Effector memory CD8-positive, alpha-beta T cell (primary cell): ENCODE measurements at regions not wholly inside any gene's neighbourhood (a gene's known extent, or its start where the extent isn't known, plus 50 kb on each side); places are given as distances from the start of the nearest gene placed in this dataset.

Experiments used
- ATAC-seq: fragments of 150-1000 bp; cut with Tn5 transposase; replicated peaks from 2 replicates; pipeline ENCODE4 v1.10.0; 2021; ENCODE audit warnings: mild to moderate bottlenecking, moderate library complexity
- DNase-seq, 3 experiments: peaks; one replicate each; pipeline ENCODE4 v3.0.0; 2021
- H3K27ac Mint-ChIP-seq, 2 donors: one replicate each; pipeline ENCODE4 v1.8.0; 2022; ENCODE audit warnings: mild to moderate bottlenecking in 2 of 2, mixed read lengths in 2 of 2, moderate library complexity in 2 of 2
- H3K27me3 Mint-ChIP-seq, 2 donors: one replicate each; pipeline ENCODE4 v1.8.0; 2022; ENCODE audit warnings: mixed read lengths in 2 of 2
- H3K36me3 Mint-ChIP-seq: one replicate; pipeline ENCODE4 v1.8.0; 2022; ENCODE audit warnings: mild to moderate bottlenecking, moderate library complexity, mixed read lengths; ENCODE audit not compliant: insufficient read depth
- H3K4me1 Mint-ChIP-seq, 2 donors: one replicate each; pipeline ENCODE4 v1.8.0; 2022; ENCODE audit warnings: low read depth in 2 of 2, mixed read lengths in 2 of 2
- H3K4me3 Mint-ChIP-seq, 2 donors: one replicate each; pipeline ENCODE4 v1.8.0; 2022; ENCODE audit warnings: mild to moderate bottlenecking in 2 of 2, mixed read lengths in 2 of 2, moderate library complexity in 2 of 2
- H3K9me3 Mint-ChIP-seq, 2 donors: one replicate each; pipeline ENCODE4 v1.8.0; 2022; ENCODE audit warnings: mixed read lengths in 2 of 2

DNA sequence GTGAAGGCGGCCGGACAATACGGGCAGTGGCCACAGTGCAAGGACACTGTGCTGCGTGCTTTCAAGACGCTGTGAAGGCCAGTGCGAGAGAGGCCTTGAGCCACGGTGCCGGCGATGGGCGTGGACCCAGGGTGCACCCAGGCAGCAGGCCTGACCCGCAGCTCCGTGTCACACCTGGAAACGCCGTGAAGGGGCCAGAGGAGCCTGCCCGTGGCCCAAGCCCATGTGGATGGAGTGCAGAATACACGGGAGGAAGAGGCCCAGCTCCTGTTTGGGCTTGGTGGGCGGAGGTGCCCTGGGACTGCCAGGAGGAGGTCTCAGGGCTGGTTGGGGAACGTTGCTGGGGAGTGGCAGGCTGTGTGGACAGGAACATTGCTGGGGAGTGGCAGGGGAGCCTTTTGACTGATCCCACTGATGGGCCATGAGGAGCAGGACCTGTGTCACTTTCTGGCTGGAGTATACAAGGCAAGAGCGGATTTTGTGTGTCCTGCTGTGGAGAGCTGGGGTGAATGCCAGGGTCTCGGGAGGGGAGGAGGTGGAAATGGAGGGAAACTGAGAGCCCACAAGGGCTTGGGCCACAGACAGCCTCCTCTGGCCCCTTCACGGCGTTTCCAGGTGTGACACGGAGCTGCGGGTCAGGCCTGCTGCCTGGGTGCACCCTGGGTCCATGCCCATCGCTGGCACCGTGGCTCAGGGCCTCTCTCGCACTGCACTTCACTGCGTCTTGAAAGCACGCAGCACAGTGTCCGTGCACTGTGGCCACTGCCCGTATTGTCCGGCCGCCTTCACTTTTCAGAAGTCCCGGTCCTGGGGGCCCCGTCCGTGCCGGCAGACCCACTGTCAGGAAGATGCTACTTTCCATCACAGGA, 925.4 kb downstream of the BRD1 start:
- Mint-ChIP-seq H3K27ac (no peak overlapping the region), H3K4me3 (no peak overlapping the region), H3K27me3 (peaks cover 7 to 35% of the 10 kb centered on the region in 2 donors), H3K36me3 (no peaks in the 10 kb centered on the region), H3K9me3 (no peaks in the 10 kb centered on the region), H3K4me1 (peaks cover 0 to 2% of the 10 kb centered on the region in 2 donors)
- DNase-seq (no peak), ATAC-seq (no peak)

DNA sequence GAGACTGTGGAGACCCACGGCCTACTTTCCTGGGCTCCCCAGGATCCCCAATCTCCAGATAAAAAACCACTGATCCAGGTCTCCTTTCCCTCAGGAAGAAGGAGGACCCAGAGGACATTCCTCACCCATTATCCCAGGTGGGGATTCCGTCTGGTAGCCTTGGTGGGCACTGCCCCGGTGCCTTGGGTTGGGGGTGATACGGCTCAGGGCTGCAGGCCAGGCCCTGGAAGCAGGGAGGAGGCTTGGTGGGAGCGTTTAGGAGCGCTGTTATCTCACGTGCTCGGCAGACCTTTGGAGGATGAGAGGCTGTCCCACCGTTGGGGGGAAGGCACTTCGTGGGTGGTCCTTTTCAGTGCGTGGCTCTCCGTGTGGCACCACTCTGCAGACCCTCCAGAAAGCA, 926.3 kb downstream of the BRD1 start:
- H3K9me3 Mint-ChIP-seq: no peaks in the 10 kb centered on the region
- H3K27ac Mint-ChIP-seq: no peak overlapping the region
- H3K36me3 Mint-ChIP-seq: no peaks in the 10 kb centered on the region
- H3K27me3 Mint-ChIP-seq: peaks cover 0 to 26% of the 10 kb centered on the region in 2 donors
- peaks cover 0 to 2% of the 10 kb centered on the region in 2 donors for H3K4me1 Mint-ChIP-seq
- no peak for DNase-seq
- H3K4me3 Mint-ChIP-seq: no peak overlapping the region
- no peak for ATAC-seq

DNA sequence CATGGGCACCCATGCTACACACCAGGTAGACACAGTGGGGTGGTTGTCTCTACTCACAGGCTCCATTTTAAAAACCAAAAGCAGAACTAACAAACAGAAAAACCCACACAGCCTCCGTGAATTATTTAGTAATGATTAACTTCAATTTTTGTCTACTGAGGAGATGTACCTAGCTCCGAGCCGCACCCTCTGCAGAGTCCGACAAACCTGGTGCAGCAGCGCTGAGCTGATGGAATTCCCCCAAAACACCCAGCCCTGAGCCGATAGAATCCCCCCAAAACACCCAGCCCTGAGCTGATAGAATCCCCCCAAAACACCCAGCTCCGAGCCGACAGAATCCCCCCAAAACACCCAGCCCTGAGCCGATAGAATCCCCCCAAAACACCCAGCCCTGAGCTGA, 927.0 kb downstream of the BRD1 start:
- DNase-seq (no peak), ATAC-seq (no peak)
- no peak overlapping the region for H3K4me3 Mint-ChIP-seq
- H3K27ac Mint-ChIP-seq: no peak overlapping the region
- H3K4me1 Mint-ChIP-seq: peaks cover 0 to 2% of the 10 kb centered on the region in 2 donors
- H3K36me3 Mint-ChIP-seq: no peaks in the 10 kb centered on the region
- no peaks in the 10 kb centered on the region for H3K9me3 Mint-ChIP-seq
- H3K27me3 Mint-ChIP-seq: peaks cover 0 to 21% of the 10 kb centered on the region in 2 donors

DNA sequence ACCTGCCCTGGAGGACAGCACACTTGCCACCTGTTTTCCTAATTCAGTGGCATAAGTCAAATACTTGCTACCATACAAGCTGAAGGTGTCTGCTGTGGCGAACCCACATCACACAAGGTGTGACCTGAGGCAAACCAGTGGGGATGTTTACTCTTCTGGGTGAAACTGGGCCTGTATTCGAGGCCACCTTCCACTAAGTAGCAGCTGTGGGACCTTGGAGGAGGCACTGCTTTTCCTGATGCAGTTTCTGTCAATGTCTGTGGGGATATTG, 927.4 kb downstream of the BRD1 start:
- no peaks in the 10 kb centered on the region for H3K9me3 Mint-ChIP-seq
- no peak overlapping the region for H3K27ac Mint-ChIP-seq
- no peaks in the 10 kb centered on the region for H3K36me3 Mint-ChIP-seq
- peaks cover 0 to 21% of the 10 kb centered on the region in 2 donors for H3K27me3 Mint-ChIP-seq
- H3K4me1 Mint-ChIP-seq: peaks cover 0 to 2% of the 10 kb centered on the region in 2 donors
- DNase-seq (no peak), ATAC-seq (no peak)
- no peak overlapping the region for H3K4me3 Mint-ChIP-seq

DNA sequence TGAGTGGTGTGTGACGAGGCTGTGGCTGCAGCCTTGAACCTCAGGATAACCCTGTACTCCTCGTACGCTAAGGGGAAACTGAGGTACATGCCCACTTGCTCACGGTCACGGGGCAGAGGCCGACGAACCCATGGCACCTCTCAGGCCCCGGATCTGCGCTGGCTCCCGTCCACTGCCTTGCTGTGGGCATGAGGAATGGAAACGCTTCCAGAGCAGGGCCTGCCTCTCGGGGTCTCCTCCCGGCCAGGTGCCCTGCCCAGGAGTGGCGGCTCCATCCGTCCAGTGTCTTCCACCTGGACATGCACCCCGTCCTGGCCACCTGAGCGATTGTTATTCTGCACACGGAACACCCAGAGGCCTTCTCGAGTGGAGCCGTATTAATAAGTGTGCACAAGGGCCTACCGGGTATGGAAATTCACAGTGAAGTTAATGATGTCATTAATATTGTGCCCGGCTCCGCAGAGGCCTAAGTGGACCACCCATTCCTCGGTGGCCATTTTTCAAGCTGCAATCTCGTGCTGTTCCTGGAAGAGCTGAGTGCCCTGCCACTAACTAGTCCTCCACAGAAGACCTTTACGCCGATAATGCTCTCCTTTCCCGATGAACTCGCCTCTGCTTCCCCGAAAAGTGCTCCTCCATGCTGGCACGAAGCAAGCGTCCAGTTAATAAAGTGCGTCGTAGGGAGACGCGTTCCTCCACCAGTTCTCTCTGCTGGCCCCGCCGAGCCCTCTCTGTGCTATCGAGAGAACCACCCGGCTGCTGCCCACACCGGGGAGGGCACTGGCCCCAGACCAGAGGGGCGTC, 927.9 kb downstream of the BRD1 start:
- Mint-ChIP-seq H3K4me3 (no peak overlapping the region), H3K4me1 (peaks cover 0 to 2% of the 10 kb centered on the region in 2 donors), H3K36me3 (no peaks in the 10 kb centered on the region), H3K27me3 (peaks cover 0 to 21% of the 10 kb centered on the region in 2 donors), H3K27ac (no peak overlapping the region), H3K9me3 (no peaks in the 10 kb centered on the region)
- ATAC-seq (no peak), DNase-seq (no peak)

DNA sequence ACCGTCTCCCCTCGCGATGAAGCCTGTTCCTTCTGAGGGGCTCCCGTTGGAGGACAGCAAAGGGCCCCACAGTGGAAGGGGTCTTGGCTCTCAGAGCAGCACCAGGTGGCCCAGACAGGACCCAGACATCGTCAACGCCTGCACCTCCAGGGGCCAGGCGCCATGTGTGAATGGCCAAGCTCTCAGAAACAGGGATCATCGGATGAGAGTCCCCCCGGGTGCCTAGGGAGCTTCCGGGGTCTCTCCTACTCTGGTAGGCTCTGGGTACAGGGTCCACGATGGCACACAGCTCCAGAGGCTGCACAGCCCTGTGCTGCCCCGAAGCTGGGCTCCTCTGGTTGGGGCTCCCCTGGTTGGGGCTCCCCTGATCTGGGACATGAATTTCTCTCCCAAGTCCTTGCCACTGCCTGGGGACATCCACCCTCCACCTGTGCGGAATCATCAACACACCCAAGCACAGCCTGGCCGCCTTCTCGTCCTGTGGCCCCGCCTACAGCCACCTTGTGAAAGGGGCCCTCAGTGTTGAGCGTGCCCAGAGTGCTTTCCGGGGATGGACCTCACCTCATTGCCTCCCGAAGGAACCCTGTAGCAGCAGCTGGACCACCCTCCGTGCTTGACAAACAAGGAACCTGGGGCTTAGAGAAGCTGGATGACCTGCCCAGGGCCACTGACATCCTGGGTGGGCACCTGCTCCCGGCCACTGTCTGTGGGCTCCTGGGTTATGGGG, 929.0 kb downstream of the BRD1 start:
- no peaks in the 10 kb centered on the region for H3K9me3 Mint-ChIP-seq
- H3K4me1 Mint-ChIP-seq: peaks cover 0 to 2% of the 10 kb centered on the region in 2 donors
- no peaks in the 10 kb centered on the region for H3K36me3 Mint-ChIP-seq
- no peak overlapping the region for H3K4me3 Mint-ChIP-seq
- no peak overlapping the region for H3K27ac Mint-ChIP-seq
- DNase-seq (no peak), ATAC-seq (no peak)
- H3K27me3 Mint-ChIP-seq: peaks cover 0 to 25% of the 10 kb centered on the region in 2 donors

DNA sequence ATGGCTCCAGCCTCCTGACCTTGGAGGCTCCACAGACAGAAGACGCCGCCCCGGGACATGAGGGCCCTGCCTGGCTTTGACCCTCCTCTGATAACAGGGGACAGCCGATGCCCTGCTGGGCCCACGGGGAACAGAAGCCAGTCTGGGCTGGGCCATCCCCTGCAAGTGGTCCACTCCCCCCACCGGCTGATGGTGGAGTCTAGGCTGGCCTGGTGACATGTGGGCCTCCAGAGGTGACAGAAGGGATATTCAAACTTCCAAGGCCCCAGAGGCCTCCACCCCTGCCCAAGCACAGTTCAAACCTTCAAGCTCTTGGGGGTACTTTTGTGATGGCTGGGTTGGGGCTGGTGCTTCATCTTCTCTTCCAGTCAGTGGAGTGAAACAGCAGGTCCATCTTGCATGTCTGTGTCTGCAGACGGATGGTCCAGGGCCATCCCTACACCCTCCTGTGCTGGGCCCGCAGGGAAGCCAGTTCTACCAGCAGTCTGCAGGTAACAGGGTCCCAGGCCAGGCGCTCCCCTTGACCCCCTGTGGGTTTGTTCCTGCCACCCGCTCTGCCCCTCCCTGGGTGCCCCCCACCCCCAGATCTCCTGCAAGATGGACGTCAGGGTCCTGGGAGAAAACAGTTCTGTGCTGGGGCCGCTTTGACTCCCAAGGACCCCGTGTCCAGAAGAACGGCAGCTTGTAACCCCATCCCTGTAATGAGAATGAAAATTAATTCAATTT, 929.9 kb downstream of the BRD1 start:
- H3K4me1 Mint-ChIP-seq: no peaks in the 10 kb centered on the region
- ATAC-seq (no peak), DNase-seq (no peak)
- no peak overlapping the region for H3K4me3 Mint-ChIP-seq
- peaks cover 0 to 32% of the 10 kb centered on the region in 2 donors for H3K27me3 Mint-ChIP-seq
- H3K9me3 Mint-ChIP-seq: no peaks in the 10 kb centered on the region
- no peaks in the 10 kb centered on the region for H3K36me3 Mint-ChIP-seq
- no peak overlapping the region for H3K27ac Mint-ChIP-seq

DNA sequence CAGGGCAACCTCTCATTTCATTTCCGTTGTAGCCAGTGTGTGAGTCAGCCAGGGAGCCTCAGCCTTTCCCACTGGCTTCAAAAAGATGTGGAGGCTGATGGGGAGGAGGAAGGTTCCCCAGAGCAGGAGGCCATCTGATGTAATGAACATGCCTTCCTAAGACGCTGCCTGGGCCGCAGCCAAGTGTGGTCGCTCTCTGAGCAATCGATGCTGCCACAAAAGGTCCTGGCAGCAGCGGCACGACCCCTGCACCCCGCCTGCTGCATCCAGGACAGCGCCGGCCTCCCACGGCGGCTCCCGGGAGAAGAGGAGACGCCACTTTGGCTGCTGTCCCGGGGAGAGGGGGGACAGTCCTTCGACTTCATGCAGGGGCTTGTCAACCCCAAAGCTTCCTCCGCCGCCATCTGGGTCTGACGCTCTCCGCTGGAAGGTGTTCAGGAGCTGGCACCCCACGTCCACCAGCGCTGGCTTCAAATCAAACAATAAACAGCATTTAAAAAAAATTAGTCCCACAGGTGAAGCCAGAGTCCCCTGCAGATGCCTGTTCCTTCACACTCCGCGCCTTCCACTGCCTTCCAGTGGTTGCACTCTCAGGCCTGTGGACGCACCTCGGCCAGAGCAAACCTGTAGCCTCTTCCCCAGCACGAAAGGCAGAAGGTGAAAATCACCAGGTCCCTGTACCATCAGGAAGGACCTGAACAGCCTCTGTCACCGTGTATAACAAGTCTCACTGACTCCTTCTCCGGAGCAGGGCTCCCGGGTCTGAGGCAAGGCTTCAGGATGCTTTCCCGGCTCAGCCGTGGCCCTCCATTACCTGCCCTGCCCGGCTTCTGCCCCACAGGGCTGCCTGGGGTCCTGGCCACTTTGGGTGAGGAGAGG, 930.7 kb downstream of the BRD1 start:
- Mint-ChIP-seq H3K4me3 (no peak overlapping the region), H3K27me3 (peaks cover 0 to 33% of the 10 kb centered on the region in 2 donors), H3K4me1 (no peaks in the 10 kb centered on the region), H3K36me3 (no peaks in the 10 kb centered on the region), H3K27ac (no peak overlapping the region), H3K9me3 (no peaks in the 10 kb centered on the region)
- ATAC-seq: no peak
- no peak for DNase-seq

DNA sequence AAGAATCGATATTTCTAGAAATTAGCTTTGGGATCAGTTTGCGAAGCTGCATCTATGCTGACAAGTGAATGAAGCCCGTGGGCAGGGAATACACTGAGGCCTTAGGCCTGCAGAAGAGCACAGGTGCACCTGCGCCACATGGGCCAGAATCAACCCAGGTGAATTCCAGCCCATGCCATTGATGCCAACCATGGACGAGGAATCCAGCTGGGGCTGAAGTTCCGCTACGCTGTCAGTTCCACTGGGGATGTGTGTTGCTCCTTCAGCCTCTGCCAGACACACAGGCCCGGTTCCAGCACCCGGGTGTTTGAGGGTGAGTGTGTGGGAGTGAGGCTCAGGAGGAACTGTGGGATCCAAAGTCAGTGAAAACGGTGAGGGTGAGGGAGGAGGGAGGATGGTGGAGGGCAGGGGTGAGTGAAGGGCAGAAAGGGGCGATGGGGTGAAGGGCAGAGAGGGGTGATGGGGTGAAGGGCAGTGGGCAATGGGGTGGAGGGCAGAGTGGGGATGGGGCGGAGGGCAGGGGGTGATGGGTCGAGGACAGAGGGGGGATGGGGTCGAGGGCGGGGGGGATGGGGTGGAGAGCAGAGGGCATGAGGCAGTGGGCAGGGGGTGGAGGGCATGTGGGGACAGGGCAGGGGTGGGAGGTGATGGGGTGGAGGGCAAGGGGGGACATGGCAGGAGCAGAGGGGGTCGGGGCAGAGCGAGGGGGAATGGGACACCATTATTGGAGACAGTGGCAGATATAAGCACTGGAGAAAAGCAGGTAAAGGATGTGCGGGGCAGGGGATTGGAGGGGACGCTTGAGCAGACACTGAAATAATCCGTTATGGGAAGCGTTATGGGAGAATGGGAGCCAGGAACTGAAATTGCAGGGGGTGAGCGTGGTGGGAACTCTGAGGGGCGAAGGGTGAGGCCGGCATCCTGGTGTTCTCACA, 931.6 kb downstream of the BRD1 start:
- ATAC-seq: no peak
- no peak overlapping the region for H3K27ac Mint-ChIP-seq
- H3K36me3 Mint-ChIP-seq: no peaks in the 10 kb centered on the region
- DNase-seq: no peak
- H3K4me3 Mint-ChIP-seq: no peak overlapping the region
- H3K27me3 Mint-ChIP-seq: peaks cover 0 to 29% of the 10 kb centered on the region in 2 donors
- no peaks in the 10 kb centered on the region for H3K9me3 Mint-ChIP-seq
- H3K4me1 Mint-ChIP-seq: no peaks in the 10 kb centered on the region

DNA sequence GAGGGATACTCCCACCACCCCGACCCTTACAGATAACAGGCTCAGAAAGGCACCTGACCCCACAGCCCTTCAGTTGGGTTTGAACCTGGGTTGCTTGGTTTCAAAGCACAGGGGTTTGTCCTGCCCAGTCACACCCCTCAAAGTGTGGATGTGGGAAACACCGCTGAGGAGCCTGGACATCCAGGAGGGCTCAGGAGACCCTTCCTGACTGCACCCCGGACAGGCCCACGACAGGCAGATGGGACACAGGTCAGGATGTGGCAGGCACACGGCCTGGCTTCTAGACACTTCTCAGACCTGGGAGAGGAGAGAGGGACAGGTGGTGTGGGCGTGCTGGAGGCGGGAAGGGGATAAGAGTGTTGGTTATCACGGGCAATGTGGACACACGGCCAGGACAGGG, 932.3 kb downstream of the BRD1 start:
- no peaks in the 10 kb centered on the region for H3K36me3 Mint-ChIP-seq
- H3K27ac Mint-ChIP-seq: no peak overlapping the region
- H3K9me3 Mint-ChIP-seq: no peaks in the 10 kb centered on the region
- DNase-seq: no peak
- H3K27me3 Mint-ChIP-seq: peaks cover 0 to 29% of the 10 kb centered on the region in 2 donors
- H3K4me3 Mint-ChIP-seq: no peak overlapping the region
- H3K4me1 Mint-ChIP-seq: no peaks in the 10 kb centered on the region
- ATAC-seq: no peak

DNA sequence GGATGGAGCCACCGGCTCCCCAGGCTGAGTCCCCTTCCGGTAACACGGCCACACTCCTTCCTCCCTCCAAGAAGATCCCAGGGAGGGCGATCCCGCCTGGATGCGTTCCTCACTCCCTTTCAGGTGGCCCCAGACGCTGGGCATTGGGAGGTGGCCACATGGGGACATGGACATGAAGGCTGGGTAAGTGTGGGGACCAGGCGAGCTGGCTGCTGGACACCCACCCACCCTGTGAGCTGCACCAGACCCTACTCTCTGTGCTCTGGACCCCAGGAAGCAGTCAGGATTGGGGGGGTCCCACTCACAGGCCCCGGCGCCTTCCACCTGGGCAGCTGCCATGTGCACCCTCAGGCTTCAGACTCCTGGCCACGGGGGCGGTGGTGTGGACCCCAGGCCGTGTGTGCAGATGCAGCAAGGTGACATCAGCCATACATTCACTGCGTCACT, 932.8 kb downstream of the BRD1 start:
- no peaks in the 10 kb centered on the region for H3K4me1 Mint-ChIP-seq
- H3K36me3 Mint-ChIP-seq: no peaks in the 10 kb centered on the region
- no peak for DNase-seq
- no peaks in the 10 kb centered on the region for H3K9me3 Mint-ChIP-seq
- peaks cover 0 to 29% of the 10 kb centered on the region in 2 donors for H3K27me3 Mint-ChIP-seq
- no peak overlapping the region for H3K27ac Mint-ChIP-seq
- ATAC-seq: no peak
- no peak overlapping the region for H3K4me3 Mint-ChIP-seq
